MG63 (cell line): ENCODE measurements at regions not wholly inside any gene's neighbourhood (a gene's known extent, or its start where the extent isn't known, plus 50 kb on each side); places are given as distances from the start of the nearest gene placed in this dataset.
"Not testable (repeated sequence)": the region's sequence is repeated elsewhere in the genome, so short reads cannot be mapped to it uniquely, and the experiment has no call there.

ENCODE experiments used
- DNase-seq: peaks from one replicate; pipeline ENCODE4 v3.0.0-alpha.2; 2020
- H3K27me3 ChIP-seq: fragments of 250-450 bp; sonication (Bioruptor Pico); 2 replicates; pipeline ENCODE4 v1.5.1; 2020; ENCODE audit warnings: mild to moderate bottlenecking, moderate library complexity
- H3K36me3 ChIP-seq: fragments of 250-450 bp; sonication (Bioruptor Pico); 2 replicates; pipeline ENCODE4 v1.5.1; 2020; ENCODE audit warnings: mild to moderate bottlenecking, moderate library complexity
- H3K4me3 ChIP-seq: fragments of 250-450 bp; sonication (Bioruptor Pico); 2 replicates; pipeline ENCODE4 v1.5.1; 2020; ENCODE audit warnings: mild to moderate bottlenecking, moderate library complexity
- H3K9me3 ChIP-seq: fragments of 250-450 bp; sonication (Bioruptor Pico); 2 replicates; pipeline ENCODE4 v1.5.1; 2020; ENCODE audit warnings: mild to moderate bottlenecking, moderate library complexity

GRCh38 chr6:94902974-94903628, 674.2 kb upstream of the MANEA start:
- no peak for DNase-seq
- peaks cover 2% of the 10 kb centered on the region for H3K9me3 ChIP-seq
- no peak overlapping the region for H3K4me3 ChIP-seq
- H3K27me3 ChIP-seq, result no peaks in the 10 kb centered on the region
- H3K36me3 ChIP-seq, result no peaks in the 10 kb centered on the region

GRCh38 chr6:94899191-94899590, 678.1 kb upstream of the MANEA start:
- Histone ChIP-seq H3K4me3 (no peak overlapping the region), H3K36me3 (no peaks in the 10 kb centered on the region), H3K9me3 (no peaks in the 10 kb centered on the region; the same call in 1 of the 2 replicates), H3K27me3 (no peaks in the 10 kb centered on the region)
- DNase-seq, result no peak

GRCh38 chr6:94894300-94894699, 683.0 kb upstream of the MANEA start:
- Histone ChIP-seq H3K9me3 (no peaks in the 10 kb centered on the region; the same call in 1 of the 2 replicates), H3K27me3 (no peaks in the 10 kb centered on the region), H3K36me3 (no peaks in the 10 kb centered on the region), H3K4me3 (no peak overlapping the region)
- DNase-seq, result no peak

GRCh38 chr6:94893327-94893726, 684.0 kb upstream of the MANEA start:
- Histone ChIP-seq H3K4me3 (no peak overlapping the region), H3K9me3 (no peaks in the 10 kb centered on the region; the same call in 1 of the 2 replicates), H3K27me3 (no peaks in the 10 kb centered on the region), H3K36me3 (no peaks in the 10 kb centered on the region)
- no peak for DNase-seq

DNA sequence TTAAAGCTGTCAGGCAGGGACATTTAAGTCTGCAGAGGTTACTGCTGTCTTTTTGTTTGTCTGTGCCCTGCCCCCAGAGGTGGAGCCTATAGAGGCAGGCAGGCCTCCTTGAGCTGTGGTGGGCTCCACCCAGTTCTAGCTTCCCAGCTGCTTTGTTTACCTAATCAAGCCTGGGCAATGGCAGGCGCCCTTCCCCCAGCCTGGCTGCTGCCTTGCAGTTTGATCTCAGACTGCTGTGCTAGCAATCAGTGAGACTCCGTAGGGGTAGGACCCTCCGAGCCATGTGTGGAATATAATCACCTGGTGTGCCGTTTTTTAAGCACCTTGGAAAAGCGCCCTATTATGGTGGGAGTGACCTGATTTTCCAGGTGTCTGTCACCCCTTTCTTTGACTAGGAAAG, 703.5 kb upstream of the MANEA start:
- not testable (repeated sequence) for DNase-seq, H3K27me3 ChIP-seq, H3K9me3 ChIP-seq, H3K4me3 ChIP-seq, H3K36me3 ChIP-seq

DNA sequence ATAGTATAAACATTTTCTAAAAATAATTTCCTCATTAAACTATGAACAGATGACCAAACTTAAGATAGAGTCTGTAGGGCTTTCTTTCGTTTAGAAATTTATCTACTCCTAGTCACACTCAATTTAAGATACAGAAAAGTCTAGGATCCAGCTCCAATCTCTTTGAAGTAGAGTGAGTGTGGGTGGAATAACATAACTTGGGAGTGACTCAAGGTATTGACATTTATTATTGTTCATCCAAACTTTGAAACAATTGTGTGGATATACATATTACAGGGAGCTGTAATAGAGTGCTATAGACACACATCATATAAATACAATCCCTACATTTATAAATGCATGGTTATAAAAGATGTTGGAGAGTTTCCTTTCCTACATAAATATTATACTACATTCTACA, 715.2 kb upstream of the MANEA start:
- no peaks in the 10 kb centered on the region for H3K36me3 ChIP-seq
- no peak overlapping the region for H3K4me3 ChIP-seq
- no peaks in the 10 kb centered on the region for H3K27me3 ChIP-seq
- no peaks in the 10 kb centered on the region for H3K9me3 ChIP-seq
- DNase-seq, result no peak

DNA sequence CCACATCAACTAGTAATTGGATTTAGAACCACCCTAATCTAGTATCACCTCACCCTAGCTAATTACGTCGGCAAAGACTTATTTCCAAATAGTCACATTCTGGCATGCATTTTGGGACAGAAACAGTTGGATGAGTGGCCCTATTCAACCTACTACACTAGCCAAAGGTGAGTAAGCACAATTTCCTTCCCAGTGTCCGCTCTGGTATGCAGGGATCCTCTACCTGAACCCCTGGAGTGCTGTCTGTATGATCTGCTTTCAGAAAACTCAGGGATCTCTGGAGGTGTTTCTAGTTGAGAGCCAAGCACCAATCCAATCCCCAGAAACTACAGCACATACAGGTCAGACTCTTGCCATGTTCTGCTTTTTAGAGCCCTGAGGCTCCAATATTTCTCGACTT, 717.4 kb upstream of the MANEA start:
- Histone ChIP-seq H3K36me3 (no peaks in the 10 kb centered on the region), H3K9me3 (no peaks in the 10 kb centered on the region), H3K4me3 (no peak overlapping the region), H3K27me3 (no peaks in the 10 kb centered on the region)
- DNase-seq, result no peak

DNA sequence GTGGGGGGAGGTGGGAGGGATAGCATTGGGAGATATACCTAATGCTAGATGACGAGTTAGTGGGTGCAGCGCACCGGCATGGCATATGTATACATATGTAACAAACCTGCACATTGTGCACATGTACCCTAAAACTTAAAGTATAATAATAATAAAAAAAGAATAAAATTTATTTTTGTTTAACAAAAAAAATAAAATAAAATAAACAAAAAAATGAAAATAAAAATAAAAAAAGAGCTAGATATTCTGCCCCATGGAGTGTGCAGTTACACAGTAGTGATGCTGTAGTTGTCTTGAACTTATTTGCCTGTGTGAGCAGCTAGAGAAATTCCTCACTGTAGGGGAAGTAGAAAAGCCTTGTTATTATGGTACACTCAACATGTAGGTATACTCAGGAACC, 720.3 kb upstream of the MANEA start:
- not testable (repeated sequence) for H3K36me3 ChIP-seq, H3K4me3 ChIP-seq, H3K9me3 ChIP-seq, H3K27me3 ChIP-seq, DNase-seq

GRCh38 chr6:94851329-94851728, 726.0 kb upstream of the MANEA start:
- not testable (repeated sequence) for DNase-seq, H3K36me3 ChIP-seq, H3K9me3 ChIP-seq, H3K27me3 ChIP-seq, H3K4me3 ChIP-seq

- Histone ChIP-seq H3K4me3 (no peak overlapping the region), H3K36me3 (no peaks in the 10 kb centered on the region), H3K9me3 (no peaks in the 10 kb centered on the region), H3K27me3 (no peaks in the 10 kb centered on the region)
- no peak for DNase-seq
These were observed 731.6 kb upstream of the MANEA start for GRCh38 chr6:94845742-94846141.

DNA sequence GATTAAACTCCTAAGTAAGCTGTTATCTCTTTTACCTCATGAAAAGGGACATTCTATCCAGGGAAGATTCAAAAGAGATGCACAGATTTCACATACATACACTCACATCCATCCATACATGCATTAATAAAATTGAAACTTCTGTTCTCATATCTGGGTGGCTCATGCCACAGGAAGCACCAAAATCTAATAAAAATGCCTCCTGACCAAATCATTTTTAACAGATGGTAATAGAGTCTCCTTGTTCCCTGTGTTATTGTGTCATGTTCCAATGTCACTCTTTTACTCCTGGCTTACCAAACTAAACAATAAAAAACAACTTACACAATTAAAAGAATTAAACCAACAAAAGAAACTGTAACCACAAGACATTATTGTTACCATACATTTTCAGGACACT, 742.1 kb upstream of the MANEA start:
- no peak overlapping the region for H3K4me3 ChIP-seq
- no peaks in the 10 kb centered on the region for H3K27me3 ChIP-seq
- H3K9me3 ChIP-seq, result no peaks in the 10 kb centered on the region
- no peaks in the 10 kb centered on the region for H3K36me3 ChIP-seq
- no peak for DNase-seq

DNA sequence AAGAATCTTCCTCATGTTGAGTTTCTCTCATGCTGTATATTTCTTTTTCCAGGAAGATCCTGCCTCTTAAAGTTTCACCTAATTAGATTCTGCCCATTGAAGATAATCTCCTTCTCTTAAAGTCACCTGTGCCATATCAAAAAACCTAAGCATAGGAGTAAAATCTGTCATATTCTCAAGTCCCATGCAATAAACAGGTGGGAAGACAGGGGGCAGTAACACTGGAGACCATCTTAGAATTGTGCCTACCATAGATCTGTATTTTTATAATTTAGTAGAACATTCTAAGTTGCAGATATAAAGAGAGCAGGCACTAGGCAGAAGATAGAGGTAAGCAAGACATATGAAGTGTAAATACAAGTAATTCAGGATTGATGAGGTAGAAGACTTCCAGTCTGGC, 763.5 kb upstream of the MANEA start:
- Histone ChIP-seq H3K9me3 (no peaks in the 10 kb centered on the region), H3K4me3 (no peak overlapping the region), H3K36me3 (no peaks in the 10 kb centered on the region), H3K27me3 (no peaks in the 10 kb centered on the region)
- no peak for DNase-seq

GRCh38 chr6:94801344-94801743, 776.0 kb upstream of the MANEA start:
- Histone ChIP-seq H3K27me3 (no peaks in the 10 kb centered on the region), H3K9me3 (peaks cover 2% of the 10 kb centered on the region; the same call in 1 of the 2 replicates), H3K36me3 (no peaks in the 10 kb centered on the region), H3K4me3 (no peak overlapping the region)
- no peak for DNase-seq

GRCh38 chr6:94785514-94785913, 791.8 kb upstream of the MANEA start:
- no peak for DNase-seq
- Histone ChIP-seq H3K36me3 (no peaks in the 10 kb centered on the region), H3K9me3 (no peaks in the 10 kb centered on the region), H3K27me3 (no peaks in the 10 kb centered on the region), H3K4me3 (no peak overlapping the region)

GRCh38 chr6:94785081-94785480, 792.3 kb upstream of the MANEA start:
- H3K36me3 ChIP-seq, H3K9me3 ChIP-seq, H3K27me3 ChIP-seq, H3K4me3 ChIP-seq: not testable (repeated sequence)
- DNase-seq, result peak; percentile 22

- Histone ChIP-seq H3K27me3 (no peaks in the 10 kb centered on the region), H3K36me3 (no peaks in the 10 kb centered on the region)
These were observed 808.1 kb upstream of the MANEA start for GRCh38 chr6:94769197-94769596.

GRCh38 chr6:94751641-94752329, 825.5 kb upstream of the MANEA start:
- DNase-seq, result peak; percentile 5
- no peaks in the 10 kb centered on the region; the same call in 1 of the 2 replicates for H3K9me3 ChIP-seq

More at GRCh38 chr6:94769197-94769596, 808.1 kb upstream of the MANEA start:
- DNase-seq, result no peak
- no peak overlapping the region for H3K4me3 ChIP-seq
- no peaks in the 10 kb centered on the region for H3K9me3 ChIP-seq

DNA sequence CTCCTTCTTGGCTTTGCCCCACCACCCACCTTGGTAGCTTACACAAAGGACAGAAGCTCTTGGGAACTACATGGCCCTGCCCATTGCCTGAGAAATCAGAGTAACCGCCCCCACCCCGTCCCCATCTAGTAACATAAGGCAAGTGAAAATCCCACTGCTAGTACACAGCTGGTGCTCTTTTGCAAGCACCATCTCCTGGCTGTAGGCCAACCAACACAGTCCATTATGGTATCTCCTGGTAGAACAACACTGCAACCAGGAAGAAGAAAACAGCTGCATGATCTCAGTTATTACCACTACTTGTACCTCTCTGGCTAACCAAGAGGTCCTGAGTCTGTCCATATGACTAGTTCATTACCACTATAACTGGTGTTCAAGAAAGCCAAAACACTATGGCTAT, 841.1 kb upstream of the MANEA start:
- Histone ChIP-seq H3K9me3 (no peaks in the 10 kb centered on the region), H3K27me3 (no peaks in the 10 kb centered on the region), H3K4me3 (no peak overlapping the region), H3K36me3 (no peaks in the 10 kb centered on the region)
- no peak for DNase-seq

More at GRCh38 chr6:94751641-94752329, 825.5 kb upstream of the MANEA start:
- no peaks in the 10 kb centered on the region for H3K27me3 ChIP-seq
- no peaks in the 10 kb centered on the region for H3K36me3 ChIP-seq
- no peak overlapping the region for H3K4me3 ChIP-seq
